ENCODE measurements at regions not wholly inside any gene's neighbourhood (a gene's known extent, or its start where the extent isn't known, plus 50 kb on each side); places are given as distances from the start of the nearest gene placed in this dataset.

GRCh38 chr16:80298676-80299075 is 242.1 kb upstream of the DYNLRB2 start:
- no peak for TF ChIP-seq CTCF (IDR thresholded peaks at IDR 0.05; ENCODE audit: insufficient read depth, low read length, poor library complexity, severe bottlenecking)
- no peak for TF ChIP-seq EZH2phosphoT487 (conservative IDR thresholded peaks at IDR 0.05; ENCODE audit: low read length)
- H3K36me3 ChIP-seq (ENCODE audit: low read length): no peaks in the 10 kb centered on the region
- H3K27ac ChIP-seq (ENCODE audit: low read depth, low read length): no peak overlapping the region
- no peak overlapping the region for H2AFZ ChIP-seq (ENCODE audit: low read depth, low read length, severe bottlenecking)
- H3K9me3 ChIP-seq (ENCODE audit: insufficient read depth, low read length): no peaks in the 10 kb centered on the region
- H4K20me1 ChIP-seq (ENCODE audit: low read depth, low read length): no peaks in the 10 kb centered on the region
- H3K4me2 ChIP-seq (ENCODE audit: low read depth, low read length, poor library complexity, severe bottlenecking): no peak overlapping the region
- H3F3A ChIP-seq (ENCODE audit: insufficient read depth): no peaks in the 10 kb centered on the region
- H3K9me2 ChIP-seq (replicated peaks; ENCODE audit: insufficient read depth, low read length): no peaks in the 10 kb centered on the region
- no peak overlapping the region for H3K9ac ChIP-seq (ENCODE audit: low read length)
- H3K4me3 ChIP-seq (ENCODE audit: insufficient read depth, low read length, poor library complexity, severe bottlenecking): no peak overlapping the region
- no peaks in the 10 kb centered on the region for H3K79me2 ChIP-seq (ENCODE audit: insufficient read depth, low read length)
- no peaks in the 10 kb centered on the region for H3K27me3 ChIP-seq (ENCODE audit: low read length)

GRCh38 chr16:80296034-80296433 is 244.8 kb upstream of the DYNLRB2 start:
- H3K36me3 ChIP-seq (ENCODE audit: low read length): no peaks in the 10 kb centered on the region
- H3K27ac ChIP-seq (ENCODE audit: low read depth, low read length): no peak overlapping the region
- no peaks in the 10 kb centered on the region for H3K27me3 ChIP-seq (ENCODE audit: low read length)
- H3F3A ChIP-seq (ENCODE audit: insufficient read depth): no peaks in the 10 kb centered on the region
- no peak overlapping the region for H3K4me2 ChIP-seq (ENCODE audit: low read depth, low read length, poor library complexity, severe bottlenecking)
- no peak overlapping the region for H3K4me3 ChIP-seq (ENCODE audit: insufficient read depth, low read length, poor library complexity, severe bottlenecking)
- no peaks in the 10 kb centered on the region for H3K9me3 ChIP-seq (ENCODE audit: insufficient read depth, low read length)
- TF ChIP-seq CTCF (IDR thresholded peaks at IDR 0.05; ENCODE audit: insufficient read depth, low read length, poor library complexity, severe bottlenecking) (no peak), EZH2phosphoT487 (conservative IDR thresholded peaks at IDR 0.05; ENCODE audit: low read length) (no peak)
- H3K79me2 ChIP-seq (ENCODE audit: insufficient read depth, low read length): no peaks in the 10 kb centered on the region
- H3K9me2 ChIP-seq (replicated peaks; ENCODE audit: insufficient read depth, low read length): no peaks in the 10 kb centered on the region
- H2AFZ ChIP-seq (ENCODE audit: low read depth, low read length, severe bottlenecking): no peak overlapping the region
- no peaks in the 10 kb centered on the region for H4K20me1 ChIP-seq (ENCODE audit: low read depth, low read length)
- no peak overlapping the region for H3K9ac ChIP-seq (ENCODE audit: low read length)

GRCh38 chr16:80294172-80294571 is 246.6 kb upstream of the DYNLRB2 start:
- Histone ChIP-seq H3K27me3 (ENCODE audit: low read length) (no peaks in the 10 kb centered on the region), H2AFZ (ENCODE audit: low read depth, low read length, severe bottlenecking) (no peak overlapping the region), H3K4me3 (ENCODE audit: insufficient read depth, low read length, poor library complexity, severe bottlenecking) (no peak overlapping the region), H3K27ac (ENCODE audit: low read depth, low read length) (no peak overlapping the region), H3K9me3 (ENCODE audit: insufficient read depth, low read length) (no peaks in the 10 kb centered on the region), H3K9me2 (replicated peaks; ENCODE audit: insufficient read depth, low read length) (no peaks in the 10 kb centered on the region), H4K20me1 (ENCODE audit: low read depth, low read length) (no peaks in the 10 kb centered on the region), H3K4me2 (ENCODE audit: low read depth, low read length, poor library complexity, severe bottlenecking) (no peak overlapping the region), H3K79me2 (ENCODE audit: insufficient read depth, low read length) (no peaks in the 10 kb centered on the region), H3F3A (ENCODE audit: insufficient read depth) (no peaks in the 10 kb centered on the region), H3K36me3 (ENCODE audit: low read length) (no peaks in the 10 kb centered on the region), H3K9ac (ENCODE audit: low read length) (no peak overlapping the region)
- TF ChIP-seq EZH2phosphoT487 (conservative IDR thresholded peaks at IDR 0.05; ENCODE audit: low read length) (no peak), CTCF (IDR thresholded peaks at IDR 0.05; ENCODE audit: insufficient read depth, low read length, poor library complexity, severe bottlenecking) (no peak)

All from SU-DHL-6 (cell line).